GM18517 (cell line): ENCODE measurements at regions not wholly inside any gene's neighbourhood (a gene's known extent, or its start where the extent isn't known, plus 50 kb on each side); places are given as distances from the start of the nearest gene placed in this dataset.

Experiments
- ATAC-seq: cut with Tn5 transposase; IDR thresholded peaks from one replicate; pipeline ENCODE4 v1.9.1; 2021; ENCODE audit warnings: mild to moderate bottlenecking, moderate library complexity; ENCODE audit not compliant: unreplicated experiment

- ATAC-seq = peak; percentile 94
Measured at GRCh38 chr2:15732341-15733077, 140.8 kb downstream of the DDX1 start.

GRCh38 chr2:15733867-15734673, 142.4 kb downstream of the DDX1 start:
- ATAC-seq = no peak

- no peak for ATAC-seq
Measured at GRCh38 chr2:15734674-15735483, 143.2 kb downstream of the DDX1 start.

GRCh38 chr2:15735484-15736326, 144.0 kb downstream of the DDX1 start:
- ATAC-seq = no peak

- no peak for ATAC-seq
Measured at GRCh38 chr2:15736396-15737180, 144.9 kb downstream of the DDX1 start.

- ATAC-seq = no peak
Measured at GRCh38 chr2:15737314-15738224, 145.9 kb downstream of the DDX1 start.

- ATAC-seq = no peak
Measured at GRCh38 chr2:15738225-15738546, 146.5 kb downstream of the DDX1 start.

- no peak for ATAC-seq
Measured at GRCh38 chr2:15738943-15739342, 147.3 kb downstream of the DDX1 start.

GRCh38 chr2:15744820-15745219, 153.2 kb downstream of the DDX1 start:
- no peak for ATAC-seq

- no peak for ATAC-seq
Measured at GRCh38 chr2:15745350-15745749, 153.7 kb downstream of the DDX1 start.

- no peak for ATAC-seq
Measured at GRCh38 chr2:15745907-15746702, 154.4 kb downstream of the DDX1 start.

GRCh38 chr2:15746703-15747550, 155.3 kb downstream of the DDX1 start:
- no peak for ATAC-seq

GRCh38 chr2:15747603-15748471, 156.2 kb downstream of the DDX1 start:
- ATAC-seq = no peak

GRCh38 chr2:15748736-15749323, 157.2 kb downstream of the DDX1 start:
- ATAC-seq = no peak

GRCh38 chr2:15749460-15750432, 158.1 kb downstream of the DDX1 start:
- no peak for ATAC-seq
